Right hindlimb (tissue), 1 donor: ENCODE measurements at regions not wholly inside any gene's neighbourhood (a gene's known extent, or its start where the extent isn't known, plus 50 kb on each side); places are given as distances from the start of the nearest gene placed in this dataset.
A peak's percentile ranks its signal among the peaks of the same experiment; 100 is the strongest.
"Not testable (repeated sequence)": the region's sequence is repeated elsewhere in the genome, so short reads cannot be mapped to it uniquely, and the experiment has no call there.

Experiments used
- DNase-seq: peaks from one replicate; pipeline ENCODE4 v3.0.0-alpha.2; 2018

DNA sequence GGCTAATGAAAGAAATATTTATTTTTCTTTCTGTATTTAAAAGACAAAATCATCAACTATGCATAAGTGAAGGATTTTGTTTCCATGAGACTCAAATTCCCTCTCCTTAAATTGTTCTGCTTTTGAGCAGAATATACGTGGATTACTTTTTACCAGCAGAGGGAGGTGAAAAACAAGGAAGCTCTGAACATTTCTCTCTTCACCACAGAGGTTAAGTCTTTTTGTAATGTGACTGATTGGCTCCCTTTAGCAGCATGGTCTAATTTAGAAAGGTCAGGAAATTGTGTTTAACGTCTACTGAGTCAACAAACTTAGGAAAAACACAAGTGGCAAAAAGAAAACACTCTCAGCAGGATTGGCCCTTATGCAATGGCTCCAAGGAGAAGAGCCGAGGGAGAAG, 55.1 kb upstream of the F9 start:
- no peak for DNase-seq

DNA sequence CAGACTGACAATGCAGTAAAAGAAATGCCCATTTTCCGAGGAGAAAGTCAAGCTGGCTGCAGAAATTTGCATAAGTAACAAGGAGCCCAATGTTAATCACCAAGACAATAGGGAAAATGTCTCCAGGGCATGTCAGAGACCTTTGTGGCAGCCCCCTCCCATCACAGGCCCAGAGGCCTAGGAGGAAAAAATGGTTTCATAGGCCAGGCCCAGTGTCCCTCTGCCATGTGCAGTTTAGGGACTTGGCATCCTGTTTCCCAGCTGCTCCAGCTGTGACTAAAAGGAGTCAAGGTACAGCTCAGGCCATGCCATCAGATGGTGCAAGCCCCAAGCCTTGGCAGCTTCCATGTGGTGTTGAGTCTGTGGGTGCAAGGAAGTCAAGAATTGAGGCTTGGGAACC, 68.6 kb upstream of the F9 start:
- DNase-seq, result not testable (repeated sequence)

DNA sequence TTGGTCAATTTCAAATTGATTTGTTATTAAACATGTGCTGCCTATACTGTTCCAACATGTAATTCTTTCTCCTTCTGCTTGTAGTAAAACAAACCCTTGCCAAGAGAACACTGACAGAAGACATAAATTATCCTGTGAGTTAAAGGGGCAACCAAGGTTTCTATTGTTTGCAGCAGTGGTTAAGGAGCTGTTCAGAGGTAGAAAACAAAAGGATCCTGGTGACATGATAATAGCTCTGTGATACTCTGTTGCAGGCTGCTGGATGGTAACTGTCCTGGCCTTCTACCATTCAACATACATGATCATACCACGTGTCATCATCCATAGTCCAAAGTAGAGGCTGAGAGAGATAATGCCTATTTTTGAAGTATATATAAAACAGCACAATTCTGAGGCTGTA, 75.8 kb upstream of the F9 start:
- no peak for DNase-seq

DNA sequence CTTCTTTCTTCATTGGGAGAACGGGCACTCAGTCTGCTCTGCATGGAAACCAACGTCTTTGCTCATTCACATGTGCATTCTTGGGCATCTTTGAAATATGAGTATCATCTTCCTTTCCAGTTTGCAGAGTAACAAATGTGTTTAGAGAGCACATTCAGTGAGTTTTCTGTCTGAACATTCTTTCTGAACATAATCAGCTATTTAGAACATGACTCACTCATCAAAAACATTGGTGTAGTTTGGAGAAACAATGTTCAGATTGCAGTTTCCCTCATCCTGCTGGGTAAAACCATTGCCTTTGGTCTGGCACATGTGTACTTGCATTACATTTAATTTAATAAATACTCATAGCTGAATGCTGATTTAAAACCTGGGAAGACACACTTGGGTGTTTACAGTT, 81.5 kb upstream of the F9 start:
- no peak for DNase-seq

DNA sequence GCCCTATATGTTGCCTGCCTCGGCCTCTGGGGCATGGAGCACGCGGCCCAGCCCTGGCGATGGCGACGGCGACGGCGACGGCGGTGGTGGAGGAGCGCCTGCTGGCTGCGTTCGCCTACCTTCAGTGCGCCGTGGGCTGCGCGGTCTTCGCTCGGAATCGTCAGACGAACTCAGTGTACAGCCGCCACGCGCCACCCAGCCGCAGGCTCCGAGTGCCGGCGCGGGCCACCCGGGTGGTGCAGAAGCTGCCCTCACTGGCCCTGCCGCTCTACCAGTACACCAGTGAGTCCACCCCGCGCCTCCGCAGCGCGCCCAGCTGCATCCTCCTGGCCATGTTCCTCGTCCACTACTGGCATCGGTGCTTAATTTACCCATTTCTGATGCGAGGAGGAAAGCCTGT, 83.7 kb upstream of the F9 start:
- no peak for DNase-seq

DNA sequence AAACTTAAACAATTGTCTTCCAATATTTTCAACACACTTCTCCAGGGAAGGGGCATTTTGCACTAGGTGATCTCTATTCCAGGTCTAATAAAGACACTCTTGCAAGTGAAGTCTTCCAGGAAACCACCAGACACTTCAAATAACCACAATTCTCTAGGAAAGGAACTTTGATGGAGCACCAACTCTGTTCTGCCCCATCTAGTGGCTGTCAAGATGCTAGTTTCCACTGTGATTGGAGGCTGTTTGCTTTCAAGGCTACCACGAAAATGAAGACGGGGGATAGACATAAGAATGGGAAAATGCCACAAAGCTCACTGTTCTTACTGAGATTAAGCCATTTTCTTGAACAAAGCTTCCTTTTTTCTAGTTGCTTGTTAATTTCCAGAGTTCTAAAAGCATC, 100.6 kb upstream of the F9 start:
- no peak for DNase-seq

DNA sequence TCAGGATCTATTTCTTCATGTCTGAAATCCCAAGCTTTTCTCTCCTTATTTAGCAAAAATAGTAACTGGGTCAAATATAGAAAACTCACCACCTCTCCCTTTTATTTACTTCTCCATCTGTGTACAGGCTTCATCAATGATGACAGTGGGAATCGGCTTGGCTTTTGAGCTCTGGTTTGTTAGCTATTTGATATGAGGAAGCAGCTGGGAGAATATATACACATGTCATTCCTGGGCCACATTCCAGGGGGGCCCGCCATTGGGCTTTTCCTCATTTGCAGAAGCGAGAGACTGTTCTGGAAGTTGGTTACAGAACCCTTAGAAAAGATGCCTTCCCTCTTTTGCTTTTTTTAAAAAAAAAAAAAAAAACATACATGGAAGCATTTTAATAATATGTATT, 107.4 kb upstream of the F9 start:
- DNase-seq, result peak; percentile 48

DNA sequence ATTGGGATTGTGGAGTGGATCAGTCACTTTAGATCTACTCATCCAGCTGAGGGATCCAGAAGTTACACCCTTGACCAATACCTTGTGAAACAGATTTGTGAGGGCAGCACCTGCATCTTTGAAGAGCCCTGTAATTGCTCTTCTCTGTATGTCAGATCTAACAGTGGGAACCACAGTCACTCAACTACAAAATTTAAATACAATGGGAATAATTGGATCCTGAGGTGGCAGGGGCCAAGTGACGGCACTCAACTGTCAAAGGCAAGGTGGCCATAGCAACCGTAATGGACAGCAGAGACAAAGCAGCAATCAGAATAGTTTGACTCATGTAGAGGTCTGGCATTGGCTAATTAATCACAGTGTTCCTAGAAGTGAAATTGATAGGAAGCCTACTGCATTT, 132.3 kb upstream of the F9 start:
- not testable (repeated sequence) for DNase-seq

DNA sequence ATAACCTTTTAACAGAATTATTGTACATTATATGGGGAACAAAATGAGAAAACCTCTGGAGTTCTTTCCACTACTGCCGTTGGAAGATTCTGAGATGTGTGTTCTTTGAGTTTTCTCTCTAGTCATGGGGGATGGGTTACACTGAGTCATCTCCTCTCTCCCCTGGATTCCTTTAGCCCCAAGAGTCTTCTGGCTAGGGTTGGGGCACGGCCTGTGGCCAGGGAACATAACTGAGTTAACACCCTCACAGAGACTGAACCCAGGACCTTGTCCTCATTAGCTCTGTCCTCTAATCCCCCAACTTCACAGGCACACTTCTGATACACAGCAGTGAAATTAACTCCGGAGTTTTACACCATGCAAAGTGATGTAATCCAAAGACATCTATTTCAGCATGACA, 142.3 kb upstream of the F9 start:
- DNase-seq, result no peak

DNA sequence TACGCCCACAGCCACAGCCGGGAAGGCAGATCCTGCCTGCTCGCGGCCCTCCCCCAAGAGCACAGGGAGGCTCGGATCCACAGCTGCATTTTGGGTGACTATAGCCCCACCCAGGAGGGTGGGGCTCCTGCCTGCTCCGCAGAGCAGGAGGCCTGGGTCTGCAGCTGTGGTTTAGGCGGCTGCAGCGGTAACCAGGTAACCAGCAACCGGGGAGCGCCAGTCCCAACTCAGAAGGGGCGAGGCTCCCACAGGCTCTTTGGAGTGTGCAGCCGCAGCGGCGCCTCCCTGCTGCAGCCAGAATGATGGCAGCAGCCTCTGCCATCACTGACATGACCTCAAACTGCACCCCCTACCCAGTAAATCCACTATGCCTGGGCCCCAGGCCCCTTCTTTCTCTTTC, 148.0 kb upstream of the F9 start:
- no peak for DNase-seq

DNA sequence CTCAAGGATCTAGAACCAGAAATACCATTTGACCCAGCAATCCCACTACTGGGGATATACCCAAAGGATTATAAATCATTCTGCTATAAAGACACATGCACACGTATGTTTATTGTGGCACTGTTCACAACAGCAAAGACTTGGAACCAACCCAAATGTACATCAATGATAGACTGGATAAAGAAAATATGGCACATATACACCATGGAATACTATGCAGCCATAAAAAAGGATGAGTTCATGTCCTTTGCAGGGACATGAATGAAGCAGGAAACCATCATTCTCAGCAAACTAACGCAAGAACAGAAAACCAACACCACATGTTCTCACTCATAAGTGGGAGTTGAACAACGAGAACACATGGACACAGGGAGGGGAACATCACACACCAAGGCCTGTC, 154.0 kb upstream of the F9 start:
- not testable (repeated sequence) for DNase-seq

DNA sequence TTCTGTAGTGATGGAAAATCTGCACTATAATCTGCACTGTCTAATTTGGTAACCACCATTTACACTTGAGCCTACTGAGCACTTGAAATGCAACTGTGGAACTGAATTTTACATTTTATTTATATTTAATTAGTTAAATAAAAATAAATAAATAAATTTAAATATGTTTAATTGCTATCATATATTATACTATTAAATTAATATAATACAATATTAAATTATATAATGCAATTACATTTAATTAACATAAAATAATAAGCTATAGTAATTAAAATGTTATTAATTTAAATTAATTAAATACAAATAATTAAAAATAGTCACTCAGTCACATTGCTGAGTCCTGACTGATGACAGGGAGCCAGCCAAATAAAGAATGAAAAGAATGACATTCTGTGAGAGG, 170.2 kb upstream of the F9 start:
- DNase-seq, result no peak

DNA sequence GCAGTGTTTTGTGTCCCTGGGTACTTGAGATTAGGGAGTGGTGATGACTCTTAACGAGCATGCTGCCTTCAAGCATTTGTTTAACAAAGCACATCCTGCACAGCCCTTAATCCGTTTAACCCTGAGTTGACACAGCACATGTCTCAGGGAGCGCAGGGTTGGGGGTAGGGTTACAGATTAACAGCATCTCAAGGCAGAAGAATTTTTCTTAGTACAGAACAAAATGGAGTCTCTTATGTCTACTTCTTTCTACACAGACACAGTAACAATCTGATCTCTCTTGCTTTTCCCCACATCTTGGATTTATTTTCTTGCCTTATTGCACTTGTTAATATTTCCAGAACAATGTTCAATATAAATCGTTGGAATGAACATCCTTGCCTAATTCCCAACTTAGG, 187.9 kb upstream of the F9 start:
- DNase-seq, result not testable (repeated sequence)

DNA sequence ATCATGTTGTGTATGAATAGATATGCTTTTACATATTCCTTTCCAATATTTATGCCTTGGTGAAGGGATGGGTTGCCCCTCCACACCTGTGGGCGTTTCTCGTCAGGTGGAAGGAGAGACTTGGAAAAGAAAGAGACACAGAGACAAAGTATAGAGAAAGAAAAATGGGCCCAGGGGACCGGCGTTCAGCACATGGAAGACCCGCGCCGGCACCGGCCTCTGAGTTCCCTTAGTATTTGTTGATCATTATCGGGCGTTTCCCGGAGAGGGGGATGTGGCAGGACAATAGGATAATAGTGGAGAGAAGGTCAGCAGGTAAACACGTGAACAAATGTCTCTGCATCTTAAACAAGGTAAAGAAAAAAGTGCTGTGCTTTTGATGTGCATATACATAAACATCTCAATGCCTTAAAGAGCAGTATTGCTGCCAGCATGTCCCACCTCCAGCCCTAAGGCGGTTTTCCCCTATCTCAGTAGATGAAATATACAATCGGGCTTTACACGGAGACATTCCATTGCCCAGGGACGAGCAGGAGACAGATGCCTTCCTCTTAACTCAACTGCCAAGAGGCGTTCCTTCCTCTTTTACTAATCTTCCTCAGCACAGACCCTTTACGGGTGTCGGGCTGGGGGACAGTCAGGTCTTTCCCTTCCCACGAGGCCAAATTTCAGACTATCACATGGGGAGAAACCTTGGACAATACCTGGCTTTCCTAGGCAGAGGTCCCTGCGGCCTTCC, 188.5 kb upstream of the F9 start:
- not testable (repeated sequence) for DNase-seq

DNA sequence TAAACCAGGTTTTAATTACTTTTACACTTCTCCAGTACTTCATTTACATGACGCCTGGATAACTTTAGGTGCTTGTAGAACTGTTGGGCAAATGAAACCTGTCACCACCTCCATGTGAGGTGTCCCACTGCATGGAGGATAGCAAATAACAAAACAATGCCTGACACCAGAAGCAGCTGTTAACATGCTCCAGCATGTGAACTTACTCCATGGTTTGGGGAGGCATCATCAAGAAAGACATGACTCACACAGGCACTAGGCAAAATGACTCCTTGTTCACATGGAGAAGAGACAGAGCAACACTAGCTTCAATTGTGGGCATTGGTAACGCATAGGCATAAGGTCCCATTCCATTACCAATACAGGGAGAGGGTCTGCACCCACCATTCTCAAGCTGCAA, 198.1 kb upstream of the F9 start:
- DNase-seq, result no peak

DNA sequence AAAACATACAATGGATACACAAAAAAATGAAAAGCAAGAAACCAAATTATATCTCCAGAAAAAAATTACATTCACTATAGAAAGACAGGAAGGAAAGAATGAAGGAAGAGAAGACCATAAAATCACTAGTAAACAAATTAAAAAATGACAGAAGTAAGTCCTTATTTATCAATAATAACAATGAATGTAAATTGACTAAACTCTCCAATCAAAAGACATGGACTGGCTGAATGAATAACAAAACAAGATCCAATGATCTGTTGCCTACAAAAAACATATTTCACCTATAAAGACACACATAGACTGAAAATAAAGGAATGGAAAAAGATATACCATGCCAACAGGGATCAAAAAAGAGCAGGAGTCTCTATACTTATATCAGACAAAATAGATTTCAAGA, 203.2 kb upstream of the F9 start:
- no peak for DNase-seq

DNA sequence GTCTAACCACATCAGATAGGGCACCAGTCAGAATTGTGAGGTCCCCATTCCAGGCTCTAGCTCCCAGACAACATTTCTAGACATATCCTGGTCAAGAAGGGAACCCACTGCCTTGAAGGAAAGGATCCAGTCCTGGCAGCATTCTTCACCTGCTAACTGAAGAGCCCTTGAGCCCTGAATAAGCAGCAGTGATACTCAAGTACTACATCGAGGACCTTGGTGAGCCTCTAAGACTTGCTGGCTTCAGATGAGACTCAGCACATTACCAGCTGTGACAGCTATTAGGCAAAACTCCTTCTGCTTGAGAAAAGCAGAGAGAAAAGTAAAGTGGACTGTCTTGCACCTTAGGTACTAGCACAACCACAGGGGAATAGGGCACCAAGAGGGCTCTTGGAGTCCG, 205.8 kb upstream of the F9 start:
- DNase-seq, result no peak

DNA sequence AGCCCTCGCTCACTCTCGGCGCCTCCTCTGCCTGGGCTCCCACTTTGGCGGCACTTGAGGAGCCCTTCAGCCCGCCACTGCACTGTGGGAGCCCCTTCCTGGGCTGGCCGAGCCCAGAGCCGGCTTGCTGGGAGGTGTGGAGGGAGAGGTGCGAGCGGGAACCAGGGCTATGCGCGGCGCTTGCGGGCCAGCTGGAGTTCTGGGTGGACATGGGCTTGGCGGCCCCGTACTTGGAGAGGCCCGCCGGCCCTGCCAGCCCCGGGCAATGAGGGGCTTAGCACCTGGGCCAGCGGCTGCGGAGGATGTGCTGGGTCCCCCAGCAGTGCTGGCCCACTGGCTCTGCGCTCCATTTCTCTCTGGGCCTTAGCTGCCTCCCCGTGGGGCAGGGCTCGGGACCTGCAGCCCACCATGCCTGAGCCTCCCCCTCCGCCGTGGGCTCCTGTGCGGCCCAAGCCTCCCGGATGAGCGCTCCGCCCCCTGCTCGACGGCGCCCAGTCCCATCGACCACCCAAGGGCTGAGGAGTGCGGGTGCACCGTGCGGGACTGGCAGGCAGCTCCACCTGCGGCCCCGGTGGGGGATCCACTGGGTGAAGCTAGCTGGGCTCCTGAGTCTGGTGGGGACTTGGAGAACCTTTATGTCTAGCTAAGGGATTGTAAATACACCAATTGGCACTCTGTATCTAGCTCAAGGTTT, 209.7 kb upstream of the F9 start:
- not testable (repeated sequence) for DNase-seq

DNA sequence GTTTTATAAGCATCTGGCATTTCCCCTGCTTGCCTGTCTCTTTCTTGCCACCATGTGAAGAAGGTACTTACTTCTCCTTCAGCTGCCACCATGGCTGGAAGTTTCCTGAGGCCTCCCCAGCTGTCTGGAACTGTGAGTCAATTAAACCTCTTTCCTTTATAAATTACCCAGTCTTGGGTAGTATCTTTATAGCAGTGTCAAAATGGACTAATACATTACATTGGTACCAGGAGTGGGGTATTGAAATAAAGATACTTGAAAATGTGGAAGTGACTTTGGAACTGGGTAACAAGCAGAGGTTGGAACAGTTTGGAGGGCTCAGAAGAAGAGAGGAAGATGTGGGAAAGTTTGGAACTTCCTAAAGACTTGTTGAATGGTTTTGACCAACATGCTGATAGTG, 223.9 kb upstream of the F9 start:
- DNase-seq, result not testable (repeated sequence)

DNA sequence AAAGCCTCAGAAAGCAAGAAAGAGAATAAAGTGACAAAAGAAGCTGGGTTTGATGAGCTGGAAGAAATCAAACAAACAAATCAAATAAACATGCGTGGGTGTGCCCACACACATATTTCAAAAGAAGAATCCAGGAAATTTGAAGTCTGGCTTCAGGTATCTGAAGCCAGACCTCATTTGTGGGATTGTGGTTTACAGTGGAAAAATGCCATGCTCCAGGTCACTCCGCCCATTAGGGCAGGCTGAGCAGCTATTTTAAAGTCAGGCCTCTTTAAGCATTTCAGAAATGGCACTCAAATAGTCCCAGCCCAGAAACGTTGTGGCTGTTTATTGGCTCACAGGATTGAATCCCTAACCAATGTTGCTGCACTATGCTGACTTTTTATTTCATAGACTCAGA, 226.1 kb upstream of the F9 start:
- no peak for DNase-seq

DNA sequence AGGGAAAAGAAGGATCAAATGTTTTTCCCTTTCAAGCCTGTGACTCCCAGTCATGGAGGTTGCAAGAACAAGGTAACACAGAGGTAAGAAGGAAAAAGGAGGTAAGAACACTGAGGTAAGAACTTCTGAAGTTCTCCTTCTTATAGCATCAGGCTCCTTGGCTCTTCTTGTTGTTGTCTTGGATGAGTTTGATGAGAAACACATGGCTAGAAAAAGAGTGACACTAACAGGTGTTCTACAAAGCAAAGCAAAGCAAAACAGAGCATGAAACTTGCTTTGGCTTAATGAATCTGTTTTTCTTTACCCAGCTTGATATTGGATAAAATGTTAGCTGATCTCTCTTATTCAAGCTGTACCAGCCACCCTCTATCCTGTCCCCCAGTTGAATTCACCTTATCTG, 231.2 kb upstream of the F9 start:
- no peak for DNase-seq

DNA sequence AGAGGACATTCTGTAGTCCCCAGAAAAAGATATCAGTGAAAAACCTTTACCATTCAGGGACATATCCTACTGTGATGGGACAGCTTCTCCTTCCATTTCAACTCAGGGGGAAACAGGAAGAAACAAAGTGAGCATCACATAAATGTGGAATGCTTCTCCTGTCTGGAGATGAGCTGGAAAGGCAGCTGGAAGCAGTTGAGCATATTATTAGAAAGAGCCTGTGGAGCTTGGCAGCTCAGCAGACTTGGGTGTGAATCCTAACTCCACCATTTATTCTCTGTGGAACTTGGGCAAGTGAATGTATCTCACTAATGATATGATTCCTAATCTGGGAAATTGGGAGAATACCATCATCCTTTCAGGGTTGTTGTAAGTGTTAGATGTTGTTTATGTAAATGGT, 232.1 kb upstream of the F9 start:
- no peak for DNase-seq

DNA sequence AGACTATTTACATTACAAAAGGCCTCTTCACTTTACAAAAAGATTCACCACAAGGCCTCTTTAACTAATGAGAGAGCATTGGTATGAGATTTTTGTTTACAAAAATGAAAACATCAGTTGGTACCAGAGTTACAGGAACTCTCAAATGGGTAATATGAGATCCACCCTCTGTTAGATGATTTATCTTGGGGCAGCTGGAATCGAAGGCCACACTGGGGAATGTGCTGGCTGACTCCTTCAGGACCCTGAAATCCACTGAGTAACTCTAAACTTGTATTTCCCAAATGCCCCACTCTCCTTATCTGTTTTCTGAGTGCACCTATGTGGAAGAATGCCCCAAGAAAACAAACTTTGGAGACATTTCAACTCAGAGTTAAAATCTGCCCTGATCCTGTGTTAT, 232.9 kb upstream of the F9 start:
- DNase-seq, result no peak

DNA sequence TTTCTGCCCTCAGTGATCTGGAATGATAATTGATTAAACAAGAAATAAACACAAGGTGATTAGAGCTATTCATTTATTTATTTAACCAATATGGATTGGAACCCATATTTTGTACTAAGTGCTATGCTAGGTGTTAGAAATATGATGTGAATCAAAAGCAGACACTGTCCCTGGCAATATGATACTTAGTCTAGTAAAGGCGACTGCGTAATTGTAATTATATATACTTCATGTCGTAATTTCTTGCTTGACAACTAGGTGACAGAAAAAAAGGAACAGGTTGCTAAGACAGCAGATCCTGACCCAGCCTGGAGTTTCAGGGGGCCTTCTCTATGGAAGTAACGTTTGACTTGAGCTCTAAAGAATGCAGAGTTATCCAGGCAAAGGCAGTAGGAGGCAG, 236.5 kb upstream of the F9 start:
- DNase-seq, result no peak

DNA sequence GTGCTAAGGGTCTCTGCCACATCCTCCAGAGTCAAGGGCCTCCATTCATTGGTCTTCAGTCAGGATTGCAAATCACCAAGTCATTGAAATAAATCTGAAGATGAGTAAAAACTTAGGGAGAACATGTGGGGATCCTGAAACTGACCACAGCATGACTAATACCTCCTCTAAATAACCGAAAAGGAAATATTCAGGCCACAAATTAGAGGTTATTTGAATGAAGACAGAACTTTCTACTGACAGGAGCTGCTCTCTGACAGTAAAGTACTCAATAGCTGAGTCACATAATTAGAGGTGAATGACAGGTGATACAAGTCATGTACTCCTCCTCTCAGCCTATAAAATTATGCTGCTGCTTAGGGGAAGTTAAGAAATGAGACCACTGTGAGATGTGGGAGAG, 240.2 kb upstream of the F9 start:
- DNase-seq, result no peak
